IPS-18c (cell line): ENCODE measurements at regions not wholly inside any gene's neighbourhood (a gene's known extent, or its start where the extent isn't known, plus 50 kb on each side); places are given as distances from the start of the nearest gene placed in this dataset.

Source experiments
- H3K4me3 ChIP-seq: 2 replicates; pipeline ENCODE4 v1.7.0; 2013; ENCODE audit warnings: low read depth, mild to moderate bottlenecking, low read length, moderate library complexity; ENCODE audit not compliant: insufficient read depth
- H3K9me3 ChIP-seq: one replicate; pipeline ENCODE4 v1.6.1; 2013; ENCODE audit warnings: mild to moderate bottlenecking, low read length, moderate library complexity; ENCODE audit not compliant: control insufficient read depth, insufficient read depth

GRCh38 chr2:6676241-6676640, 189.5 kb downstream of the CMPK2 start:
- H3K4me3 ChIP-seq = no peak overlapping the region
- peaks cover 2% of the 10 kb centered on the region for H3K9me3 ChIP-seq

- no peak overlapping the region for H3K4me3 ChIP-seq
- peaks cover 2% of the 10 kb centered on the region for H3K9me3 ChIP-seq
These were observed 188.9 kb downstream of the CMPK2 start for GRCh38 chr2:6676776-6677175.

GRCh38 chr2:6679471-6679870, 186.2 kb downstream of the CMPK2 start:
- Histone ChIP-seq H3K9me3 (no peaks in the 10 kb centered on the region), H3K4me3 (no peak overlapping the region)

- no peak overlapping the region for H3K4me3 ChIP-seq
- no peaks in the 10 kb centered on the region for H3K9me3 ChIP-seq
These were observed 182.2 kb downstream of the CMPK2 start for GRCh38 chr2:6683516-6683915.

GRCh38 chr2:6685447-6685846, 180.3 kb downstream of the CMPK2 start:
- H3K4me3 ChIP-seq = no peak overlapping the region
- H3K9me3 ChIP-seq = no peaks in the 10 kb centered on the region

- Histone ChIP-seq H3K4me3 (no peak overlapping the region), H3K9me3 (no peaks in the 10 kb centered on the region)
These were observed 173.7 kb downstream of the CMPK2 start for GRCh38 chr2:6692056-6692455.

GRCh38 chr2:6692819-6693218, 172.9 kb downstream of the CMPK2 start:
- H3K4me3 ChIP-seq = no peak overlapping the region
- no peaks in the 10 kb centered on the region for H3K9me3 ChIP-seq

GRCh38 chr2:6694555-6694954, 171.2 kb downstream of the CMPK2 start:
- Histone ChIP-seq H3K4me3 (no peak overlapping the region), H3K9me3 (no peaks in the 10 kb centered on the region)

- H3K9me3 ChIP-seq = no peaks in the 10 kb centered on the region
These were observed 165.4 kb downstream of the CMPK2 start for GRCh38 chr2:6700335-6700734.

GRCh38 chr2:6704077-6704476, 161.6 kb downstream of the CMPK2 start:
- Histone ChIP-seq H3K9me3 (no peaks in the 10 kb centered on the region), H3K4me3 (no peak overlapping the region)

More at GRCh38 chr2:6700335-6700734, 165.4 kb downstream of the CMPK2 start:
- no peak overlapping the region for H3K4me3 ChIP-seq

GRCh38 chr2:6721395-6721794, 144.3 kb downstream of the CMPK2 start:
- no peak overlapping the region for H3K4me3 ChIP-seq
- H3K9me3 ChIP-seq = no peaks in the 10 kb centered on the region

- Histone ChIP-seq H3K9me3 (no peaks in the 10 kb centered on the region), H3K4me3 (no peak overlapping the region)
These were observed 143.1 kb downstream of the CMPK2 start for GRCh38 chr2:6722574-6722973.

- Histone ChIP-seq H3K4me3 (no peak overlapping the region), H3K9me3 (no peaks in the 10 kb centered on the region)
These were observed 141.7 kb downstream of the CMPK2 start for GRCh38 chr2:6723865-6724604.

GRCh38 chr2:6724605-6725140, 141.0 kb downstream of the CMPK2 start:
- no peaks in the 10 kb centered on the region for H3K9me3 ChIP-seq
- no peak overlapping the region for H3K4me3 ChIP-seq

- H3K4me3 ChIP-seq = no peak overlapping the region
These were observed 137.6 kb downstream of the CMPK2 start for GRCh38 chr2:6728156-6728555.

GRCh38 chr2:6730003-6730402, 135.7 kb downstream of the CMPK2 start:
- Histone ChIP-seq H3K9me3 (no peaks in the 10 kb centered on the region), H3K4me3 (no peak overlapping the region)

More at GRCh38 chr2:6728156-6728555, 137.6 kb downstream of the CMPK2 start:
- no peaks in the 10 kb centered on the region for H3K9me3 ChIP-seq

GRCh38 chr2:6730649-6731532, 134.8 kb downstream of the CMPK2 start:
- Histone ChIP-seq H3K9me3 (no peaks in the 10 kb centered on the region), H3K4me3 (no peak overlapping the region)

- Histone ChIP-seq H3K4me3 (no peak overlapping the region), H3K9me3 (no peaks in the 10 kb centered on the region)
These were observed 126.2 kb downstream of the CMPK2 start for GRCh38 chr2:6739547-6739946.
